GM23338 (cell line): ENCODE measurements at regions not wholly inside any gene's neighbourhood (a gene's known extent, or its start where the extent isn't known, plus 50 kb on each side); places are given as distances from the start of the nearest gene placed in this dataset.

Source experiments
- CREB1 ChIP-seq: fragments of 250-450 bp; sonication (Bioruptor Pico); IDR thresholded peaks from 2 replicates; pipeline ENCODE4 v1.5.0; 2020; ENCODE audit warnings: low read depth, mild to moderate bottlenecking, moderate library complexity
- CTCF ChIP-seq, 2 experiments: fragments of 200-600 bp in 1 of 2; sonication (generic) in 1 of 2; conservative IDR thresholded peaks; 2 replicates each; pipeline versions ENCODE4 v1.5.1 to v1.6.1; 2016 to 2017; ENCODE audit warnings: antibody characterized with exemption in 2 of 2, low read depth in 2 of 2, mild to moderate bottlenecking in 2 of 2, moderate library complexity in 1 of 2
- EZH2 ChIP-seq: fragments of 200-600 bp; sonication (generic); IDR thresholded peaks from one replicate; pipeline ENCODE4 v1.8.0; 2017; ENCODE audit warnings: antibody characterized with exemption, mild to moderate bottlenecking, low read depth; ENCODE audit not compliant: unreplicated experiment
- EZH2phosphoT487 ChIP-seq: fragments of 200-600 bp; sonication (generic); IDR thresholded peaks from one replicate; pipeline ENCODE4 v1.8.1; 2018; ENCODE audit warnings: antibody characterized with exemption; ENCODE audit not compliant: unreplicated experiment

DNA sequence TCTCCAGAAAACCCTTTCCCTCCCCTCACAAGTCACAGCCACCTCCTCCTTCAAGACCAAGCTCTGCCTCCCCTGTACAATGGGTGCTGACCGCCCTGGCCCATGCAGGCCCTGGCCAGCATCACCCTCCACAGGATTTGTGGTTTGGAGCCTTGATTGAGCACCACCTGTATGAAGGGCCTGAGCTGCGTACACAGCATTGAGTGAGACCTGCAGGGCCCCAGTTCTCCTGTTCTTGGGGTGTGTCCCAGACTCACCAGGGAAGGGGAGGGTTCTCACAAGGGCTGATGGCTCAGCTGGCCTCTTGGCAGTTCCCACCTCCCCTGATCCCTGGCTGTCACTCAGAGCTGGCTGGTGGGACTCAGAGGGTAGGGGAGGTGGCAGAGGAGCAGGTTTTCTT lies 63.7 kb upstream of the IER5L start:
- TF ChIP-seq CTCF (conservative IDR thresholded peaks at IDR 0.05; ENCODE audit: low read depth in 2 of 2) (no peak), CREB1 (no peak), EZH2 (no peak), EZH2phosphoT487 (no peak)
